Psoas muscle (tissue), 7 donors: ENCODE measurements at regions not wholly inside any gene's neighbourhood (a gene's known extent, or its start where the extent isn't known, plus 50 kb on each side); places are given as distances from the start of the nearest gene placed in this dataset.

ENCODE experiments used
- ATAC-seq, 4 donors: fragments of 200-7000 bp; cut with Tn5 transposase; one replicate each; pipeline ENCODE4 v1.9.1; 2020; ENCODE audit warnings: moderate library complexity in 3 of 4, mild to moderate bottlenecking in 2 of 4
- DNase-seq, 2 donors: peaks; one replicate each; pipeline ENCODE4 v3.0.0-alpha.2; 2020
- H3K27ac ChIP-seq: fragments of 200-600 bp; one replicate; pipeline ENCODE4 v1.8.0; 2022
- H3K27me3 ChIP-seq, 3 donors: fragments of 200-600 bp in 1 of 3; one replicate each; pipeline versions ENCODE4 v1.6.1 to v1.8.0; 2013 to 2022; ENCODE audit warnings: low read length in 2 of 3, mild to moderate bottlenecking in 2 of 3, moderate library complexity in 1 of 3; ENCODE audit not compliant: insufficient read depth in 3 of 3
- H3K36me3 ChIP-seq, 2 donors: fragments of 200-600 bp in 1 of 2; one replicate each; pipeline versions ENCODE4 v1.6.1 to v1.8.0; 2013 to 2022; ENCODE audit warnings: low read depth in 1 of 2, mild to moderate bottlenecking in 1 of 2, moderate library complexity in 1 of 2; ENCODE audit not compliant: insufficient read depth in 1 of 2
- H3K4me1 ChIP-seq: fragments of 200-600 bp; one replicate; pipeline ENCODE4 v1.8.0; 2022
- H3K4me3 ChIP-seq: fragments of 200-600 bp; one replicate; pipeline ENCODE4 v1.8.0; 2022; ENCODE audit warnings: mild to moderate bottlenecking
- H3K9me3 ChIP-seq: fragments of 200-600 bp; one replicate; pipeline ENCODE4 v1.8.0; 2022
- CTCF ChIP-seq: fragments of 200-600 bp; IDR thresholded peaks from one replicate; pipeline ENCODE4 v1.8.0; 2022; ENCODE audit warnings: antibody characterized with exemption
- WGBS, 3 donors: extraction: QIAGEN DNeasy Blood & Tissue Kit; methylation state at CpG; one replicate each; pipeline versions ENCODE4 v1.1.6 to v1.1.7; 2013; 5-methylcytosine and 5-hydroxymethylcytosine counted together
- intact Hi-C, 2 donors: fragments of 100-400 bp; cut with DNase I; formaldehyde crosslinking; loops; one replicate each; pipeline versions ENCODE4 v1.11.0 to v1.14.2; 2022
- donor health status: healthy with polysubstance abuse.
- donor health status: DM: no; HTN: no; CAD: no; lungs with moderate emphysema.
- donor health status: Bipolar disorder and iron deficiency.
- donor health status: healthy.
- donor health status: DM: yes; HTN: yes; CAD: no.
- donor health status: DM: no; HTN: no; CAD: no.
- donor health status: DM: yes; HTN: yes; CAD: no.

- ATAC-seq (no peak), DNase-seq (no peak)
- intact Hi-C loops: no loop called here
- Histone ChIP-seq H3K27me3 (peaks cover 0 to 5% (median 4%) of the 10 kb centered on the region in 3 donors), H3K36me3 (no peaks in the 10 kb centered on the region), H3K9me3 (no peaks in the 10 kb centered on the region), H3K4me1 (no peaks in the 10 kb centered on the region), H3K27ac (no peak overlapping the region), H3K4me3 (no peak overlapping the region)
- 74 to 77% (median 77%) methylated on average over 12 of the region's 12 CpGs for WGBS, 3 donors
- no peak for TF ChIP-seq CTCF
These were observed 224.0 kb upstream of the B3GAT1 start for GRCh38 chr11:134636071-134636470.

DNA sequence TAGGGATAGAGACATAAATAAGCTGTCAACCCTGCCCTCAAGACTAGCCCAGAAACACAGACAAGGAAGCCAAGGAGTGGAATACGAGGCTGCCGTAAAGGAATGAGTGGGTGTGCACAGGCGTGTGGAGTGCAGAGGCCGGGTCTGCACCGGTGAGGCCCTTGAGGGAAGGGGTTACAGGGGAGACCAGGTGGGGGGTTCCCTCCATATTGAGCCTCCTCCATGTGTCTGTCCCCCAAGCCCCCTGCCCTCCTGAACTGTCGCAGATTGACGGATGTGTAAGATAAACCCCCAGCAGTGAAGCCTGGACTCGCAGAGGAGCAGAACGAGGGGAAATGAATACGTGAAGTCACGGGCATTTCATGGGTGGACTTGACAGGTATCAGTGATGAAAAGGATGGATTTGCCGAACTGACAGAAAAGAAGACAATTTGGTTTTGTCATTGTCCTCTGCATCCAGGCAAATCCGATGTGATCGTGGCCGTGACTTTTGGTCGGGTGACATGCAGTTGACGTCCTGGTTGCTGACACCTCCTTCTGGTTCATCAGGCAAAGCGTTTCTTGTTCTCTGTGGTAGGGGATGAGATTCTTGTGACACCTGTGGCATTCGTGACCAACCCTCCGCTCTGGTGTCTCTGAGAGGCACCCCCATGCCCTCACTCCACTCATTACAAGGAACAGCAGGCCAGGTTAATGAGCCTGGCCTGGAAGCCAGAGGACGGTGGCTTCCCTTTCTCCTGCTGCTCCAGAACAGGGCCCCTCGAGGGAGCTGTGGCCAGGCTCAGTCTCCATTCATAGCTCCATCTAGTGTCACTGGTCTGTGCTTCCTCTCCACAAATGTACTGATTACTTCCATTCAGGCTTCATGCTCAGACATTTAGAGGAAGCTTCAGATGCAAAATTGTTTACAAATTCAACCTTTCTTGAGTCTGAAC lies 223.1 kb upstream of the B3GAT1 start:
- Histone ChIP-seq H3K36me3 (no peaks in the 10 kb centered on the region), H3K27me3 (peaks cover 0 to 4% (median 0%) of the 10 kb centered on the region in 3 donors), H3K27ac (no peak overlapping the region), H3K4me3 (no peak overlapping the region), H3K9me3 (no peaks in the 10 kb centered on the region), H3K4me1 (no peaks in the 10 kb centered on the region)
- 70 to 73% (median 71%) methylated on average over 22 of the region's 22 CpGs for WGBS, 3 donors
- ATAC-seq: no peak
- DNase-seq: no peak
- intact Hi-C loops: no loop called here
- TF ChIP-seq CTCF: no peak

DNA sequence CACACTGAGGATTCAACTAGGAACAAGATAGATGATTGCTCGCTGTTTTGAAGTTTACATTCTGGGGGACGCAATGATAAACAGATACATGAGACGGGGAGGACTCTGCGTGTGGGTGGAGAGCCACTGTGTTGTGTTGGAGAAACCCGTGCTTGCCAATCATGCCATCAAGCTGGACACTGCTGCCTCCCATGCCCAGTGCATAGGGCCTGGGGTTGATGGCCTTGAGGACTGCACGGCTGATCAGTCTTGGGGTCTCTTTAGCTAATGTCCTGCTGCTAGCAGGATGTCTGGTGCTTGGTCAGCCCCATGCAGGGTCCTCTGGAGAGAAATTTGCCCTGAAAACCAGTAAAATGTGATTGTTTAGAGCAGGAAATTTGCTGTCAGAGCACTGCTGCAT lies 221.2 kb upstream of the B3GAT1 start:
- no peak overlapping the region for H3K27ac ChIP-seq
- DNase-seq: no peak
- H3K9me3 ChIP-seq: no peaks in the 10 kb centered on the region
- H3K4me3 ChIP-seq: no peak overlapping the region
- intact Hi-C loops: no loop called here
- no peak for TF ChIP-seq CTCF
- H3K4me1 ChIP-seq: no peaks in the 10 kb centered on the region
- peaks cover 0 to 4% (median 0%) of the 10 kb centered on the region in 3 donors for H3K27me3 ChIP-seq
- ATAC-seq: no peak
- 92 to 94% (median 94%) methylated on average over 6 of the region's 6 CpGs for WGBS, 3 donors
- H3K36me3 ChIP-seq: no peaks in the 10 kb centered on the region

- peaks cover 0 to 4% (median 0%) of the 10 kb centered on the region in 3 donors for H3K27me3 ChIP-seq
- ATAC-seq: no peak
- intact Hi-C loops: no loop called here
These were observed 220.5 kb upstream of the B3GAT1 start for GRCh38 chr11:134632347-134633119.

More at GRCh38 chr11:134632347-134633119, 220.5 kb upstream of the B3GAT1 start:
- 73 to 81% (median 76%) methylated on average over 16 of the region's 16 CpGs for WGBS, 3 donors
- DNase-seq: no peak
- Histone ChIP-seq H3K4me3 (no peak overlapping the region), H3K36me3 (no peaks in the 10 kb centered on the region), H3K9me3 (no peaks in the 10 kb centered on the region), H3K4me1 (no peaks in the 10 kb centered on the region), H3K27ac (no peak overlapping the region)
- no peak for TF ChIP-seq CTCF
